HG03175 (cell line): ENCODE measurements at regions not wholly inside any gene's neighbourhood (a gene's known extent, or its start where the extent isn't known, plus 50 kb on each side); places are given as distances from the start of the nearest gene placed in this dataset.
"Not testable (repeated sequence)": the region's sequence is repeated elsewhere in the genome, so short reads cannot be mapped to it uniquely, and the experiment has no call there.

ENCODE experiments used
- ATAC-seq: cut with Tn5 transposase; IDR thresholded peaks from one replicate; pipeline ENCODE4 v1.9.1; 2021; ENCODE audit warnings: mild to moderate bottlenecking, moderate library complexity; ENCODE audit not compliant: unreplicated experiment

GRCh38 chr1:222077206-222077605 lies 335.3 kb upstream of the DUSP10 start:
- no peak for ATAC-seq

DNA sequence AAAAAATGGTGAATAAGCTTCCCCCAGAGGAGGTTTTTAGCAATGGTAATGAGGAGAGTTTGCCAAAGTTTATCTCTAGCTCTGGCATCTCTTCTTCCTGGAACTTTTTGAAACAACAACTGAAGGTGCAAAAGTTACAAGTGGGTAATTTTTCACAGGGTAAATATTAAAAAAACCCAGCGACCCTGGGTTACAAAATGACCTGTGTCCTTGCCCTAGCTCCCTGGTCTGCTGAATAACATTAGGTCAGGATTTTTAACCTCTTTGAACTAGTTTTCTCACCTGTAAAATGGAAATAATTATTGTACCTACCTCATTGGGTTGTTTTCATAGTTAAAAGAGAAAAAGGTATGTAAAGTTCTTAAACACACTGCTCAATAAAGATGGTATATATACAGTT lies 332.4 kb upstream of the DUSP10 start:
- no peak for ATAC-seq

DNA sequence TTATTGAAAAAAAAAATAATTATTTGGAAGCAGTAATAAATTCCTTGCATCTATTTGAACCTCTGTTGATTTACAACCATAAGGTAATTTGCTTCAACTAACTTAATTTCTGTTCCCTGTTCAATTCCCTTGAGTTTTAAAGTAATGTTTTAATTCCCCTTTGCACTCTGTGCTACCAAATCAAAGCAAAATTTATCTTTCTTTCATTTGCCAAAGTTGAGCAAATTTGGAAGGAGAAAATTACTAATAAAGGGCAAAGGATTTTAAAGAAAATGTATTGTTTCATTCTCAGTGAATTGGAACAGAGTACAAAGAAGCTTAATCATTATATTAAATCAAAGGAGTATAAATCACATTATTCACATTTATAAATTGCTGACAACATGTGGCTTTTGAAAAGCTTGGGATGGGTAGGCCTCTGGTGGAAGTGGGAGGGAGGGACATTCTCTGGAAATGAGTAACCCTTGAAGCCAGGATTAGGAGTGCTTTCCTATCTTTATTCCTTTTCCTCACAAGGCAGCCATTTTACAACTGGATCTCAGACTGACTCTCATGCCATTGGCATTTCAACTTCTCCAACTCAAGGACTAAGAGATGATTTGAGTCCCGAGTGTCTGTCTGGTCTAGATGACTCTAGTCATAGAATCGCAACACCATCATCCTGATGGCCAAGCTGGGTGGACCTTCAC lies 331.6 kb upstream of the DUSP10 start:
- ATAC-seq = no peak

GRCh38 chr1:222071387-222071786 lies 329.5 kb upstream of the DUSP10 start:
- no peak for ATAC-seq

- no peak for ATAC-seq
These were observed 327.0 kb upstream of the DUSP10 start for GRCh38 chr1:222068937-222069336.

GRCh38 chr1:222068101-222068500 lies 326.2 kb upstream of the DUSP10 start:
- no peak for ATAC-seq

- no peak for ATAC-seq
These were observed 324.6 kb upstream of the DUSP10 start for GRCh38 chr1:222066539-222066938.

DNA sequence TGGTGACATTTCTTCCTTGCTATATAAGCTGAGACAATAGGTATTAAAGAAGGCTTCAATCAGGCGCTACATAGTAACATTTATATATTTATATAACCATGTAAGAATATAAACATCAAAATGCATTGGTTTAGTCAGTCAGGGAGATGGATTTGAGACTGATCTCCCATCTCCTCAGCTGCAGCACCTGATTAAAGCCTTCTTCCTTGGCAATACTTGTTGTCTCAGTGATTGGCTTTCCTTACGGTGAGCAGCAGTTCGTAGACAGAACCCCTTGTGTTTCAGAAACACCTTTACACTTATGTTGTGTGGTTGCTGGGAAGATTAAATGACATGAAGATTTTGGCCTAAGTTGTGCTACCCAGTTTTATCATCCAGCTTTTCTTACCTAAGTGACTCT lies 323.3 kb upstream of the DUSP10 start:
- ATAC-seq = no peak

- no peak for ATAC-seq
These were observed 322.7 kb upstream of the DUSP10 start for GRCh38 chr1:222064388-222065211.

DNA sequence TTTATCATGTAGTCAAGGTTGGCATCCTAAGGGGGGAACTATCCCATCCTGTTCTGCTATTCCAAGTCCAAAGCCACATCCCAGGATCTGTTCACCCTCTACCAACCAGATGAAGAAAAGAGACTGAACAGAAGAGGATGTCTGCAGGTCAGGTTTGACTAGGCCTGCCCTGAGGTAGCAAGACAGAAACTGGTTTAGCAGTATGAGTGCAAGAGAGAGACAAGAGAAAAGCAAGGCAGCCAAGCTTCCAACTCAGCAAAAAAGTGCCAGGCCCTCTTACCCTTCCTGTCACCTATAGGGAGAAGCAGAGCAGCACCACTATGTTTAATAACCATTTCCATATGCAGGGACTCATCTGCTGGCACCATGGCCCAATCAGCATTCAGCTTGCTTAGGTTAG lies 320.8 kb upstream of the DUSP10 start:
- no peak for ATAC-seq

DNA sequence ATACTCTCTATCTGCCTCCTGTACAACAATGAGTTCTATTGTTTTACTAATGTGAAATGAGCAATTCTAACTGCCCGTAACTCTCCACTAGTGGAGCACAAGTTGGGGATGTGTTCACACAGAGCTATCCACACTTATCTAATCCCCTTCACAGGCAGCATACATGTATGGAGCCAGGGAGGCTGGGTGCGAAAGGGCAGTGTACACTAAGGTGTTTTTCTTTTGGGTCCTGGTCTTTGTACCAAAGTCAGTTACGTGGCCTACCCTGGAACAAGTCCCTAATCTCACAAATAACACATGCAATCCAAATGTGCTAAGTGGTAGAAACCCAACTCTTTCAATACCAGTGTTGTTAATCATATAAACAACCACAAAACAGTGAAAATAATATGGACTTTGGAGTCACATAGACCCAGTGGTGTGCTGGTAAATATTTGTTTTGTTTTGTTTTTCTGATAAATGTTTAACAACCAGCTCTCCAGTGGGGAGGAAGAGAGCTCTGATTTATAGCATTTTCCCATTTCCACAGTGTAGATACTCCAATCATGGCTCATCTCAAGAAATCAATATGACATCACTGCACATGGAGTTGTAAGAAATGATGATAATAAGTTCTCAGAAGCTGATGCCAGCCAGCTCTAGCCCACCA lies 319.9 kb upstream of the DUSP10 start:
- ATAC-seq = no peak

- no peak for ATAC-seq
These were observed 318.5 kb upstream of the DUSP10 start for GRCh38 chr1:222060210-222060916.

DNA sequence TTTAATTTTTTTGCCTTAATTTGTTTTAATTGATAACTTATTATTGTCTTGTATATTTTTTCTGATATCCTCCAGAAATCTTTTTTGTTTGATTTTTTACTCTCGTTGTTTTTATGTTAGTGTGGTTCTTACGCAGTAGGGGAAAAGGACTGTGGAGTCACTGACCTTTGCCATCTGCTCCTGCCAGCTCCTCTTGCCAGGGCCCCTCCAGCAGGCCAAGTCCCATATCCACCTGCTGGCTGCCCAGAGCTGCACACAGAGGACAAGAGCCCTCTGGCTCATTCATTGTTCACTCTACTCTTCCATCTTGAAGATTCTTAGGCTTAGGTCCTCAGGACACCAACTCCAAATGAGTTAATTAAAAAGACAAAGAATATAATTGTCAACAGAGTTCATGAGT lies 316.4 kb upstream of the DUSP10 start:
- no peak for ATAC-seq

- ATAC-seq = no peak
These were observed 315.3 kb upstream of the DUSP10 start for GRCh38 chr1:222057162-222057561.

GRCh38 chr1:222054416-222054815 lies 312.5 kb upstream of the DUSP10 start:
- ATAC-seq = no peak

DNA sequence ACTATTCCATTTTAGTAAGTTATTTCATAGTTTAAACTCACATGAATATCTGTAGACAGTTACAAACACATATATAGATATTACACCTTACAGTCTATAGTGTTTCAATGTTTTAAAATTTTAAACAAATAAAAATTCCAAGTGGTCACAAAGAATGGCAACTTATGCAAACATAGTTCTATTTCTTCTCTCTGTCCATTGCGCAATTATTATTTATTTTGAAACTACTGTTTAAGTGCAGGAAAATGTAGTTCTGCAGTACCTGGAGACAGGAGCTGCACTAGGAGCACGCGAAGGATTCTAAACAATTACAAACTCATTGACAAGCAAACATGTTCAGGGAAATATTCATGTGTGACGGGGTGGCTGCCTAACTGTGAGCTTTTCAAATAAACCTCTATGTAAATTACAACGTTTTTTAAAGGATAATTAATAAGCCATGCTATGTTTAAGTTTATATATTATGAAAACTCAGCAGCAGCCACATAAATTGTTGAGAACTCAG lies 312.0 kb upstream of the DUSP10 start:
- ATAC-seq = no peak

DNA sequence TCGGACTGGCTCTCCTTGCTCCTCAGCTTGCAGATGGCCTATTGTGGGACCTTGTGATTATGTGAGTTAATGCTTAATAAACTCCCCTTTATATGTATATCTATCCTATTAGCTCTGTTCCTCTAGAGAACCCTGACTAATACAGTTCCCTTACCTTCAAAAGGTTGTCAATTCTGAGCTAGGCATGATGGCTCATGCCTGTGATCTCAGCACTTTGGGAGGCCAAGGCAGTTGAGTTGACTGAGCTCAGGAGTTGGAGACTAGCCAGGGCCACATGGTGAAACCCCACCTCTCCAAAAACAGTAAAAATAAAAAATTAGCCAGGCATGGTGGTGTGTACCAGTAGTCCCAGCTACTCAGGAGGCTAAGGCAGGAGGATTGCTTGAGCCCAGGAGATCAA lies 309.4 kb upstream of the DUSP10 start:
- not testable (repeated sequence) for ATAC-seq

DNA sequence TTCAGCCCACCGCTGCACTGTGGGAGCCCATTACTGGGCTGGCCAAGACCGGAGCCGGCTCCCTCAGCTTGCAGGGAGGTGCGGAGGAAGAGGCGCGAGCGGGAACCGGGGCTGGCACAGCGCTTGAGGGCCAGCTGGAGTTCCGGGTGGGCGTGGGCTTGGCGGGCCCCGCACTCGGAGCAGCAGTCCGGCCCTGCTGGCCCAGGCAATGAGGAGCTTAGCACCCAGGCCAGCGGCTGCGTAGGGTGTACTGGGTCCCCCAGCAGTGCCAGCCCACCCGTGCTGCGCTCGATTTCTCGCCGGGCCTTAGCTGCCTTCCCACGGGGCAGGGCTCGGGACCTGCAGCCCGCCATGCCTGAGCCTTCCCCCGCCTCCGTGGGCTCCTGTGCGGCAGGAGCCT lies 307.8 kb upstream of the DUSP10 start:
- ATAC-seq = not testable (repeated sequence)

DNA sequence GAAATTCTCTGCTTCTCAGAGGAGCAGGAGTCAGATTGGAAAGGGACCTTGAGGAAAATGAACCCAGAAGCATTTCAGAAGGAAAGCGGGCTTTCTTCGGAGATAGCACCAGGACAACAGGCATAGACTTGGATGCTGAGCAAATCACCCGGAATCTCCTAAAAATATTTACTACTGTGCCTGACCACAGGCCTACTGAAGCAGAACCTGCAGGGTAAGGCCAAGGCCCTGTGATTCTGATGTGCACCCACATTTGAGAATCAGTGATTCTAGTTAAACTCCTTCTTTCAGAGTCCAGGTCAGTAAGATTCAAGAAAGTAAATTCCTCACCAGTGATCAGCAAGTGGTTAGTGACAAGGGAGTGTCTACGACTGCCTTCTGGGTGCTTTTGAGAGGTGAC lies 307.3 kb upstream of the DUSP10 start:
- no peak for ATAC-seq

- peak; percentile 73 for ATAC-seq
These were observed 306.3 kb upstream of the DUSP10 start for GRCh38 chr1:222048094-222048595.

DNA sequence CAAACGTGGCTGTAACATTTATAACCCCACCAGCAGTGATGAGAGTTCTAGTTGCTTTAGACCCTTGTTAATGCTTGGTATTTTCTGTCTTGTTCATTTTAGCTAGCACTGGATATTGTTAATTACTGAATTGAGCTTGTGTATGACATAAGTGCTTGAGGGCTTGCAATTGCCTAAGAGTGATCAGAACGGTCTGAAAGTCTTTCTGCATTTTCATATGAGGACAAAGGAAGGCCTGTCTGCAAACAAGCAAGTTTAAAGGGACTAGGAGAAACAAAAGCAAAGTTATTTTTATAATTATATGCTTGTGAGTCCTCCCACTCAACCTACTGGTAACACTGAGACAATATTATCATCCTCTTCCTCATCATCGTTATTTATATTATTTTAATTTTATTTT lies 305.5 kb upstream of the DUSP10 start:
- ATAC-seq = no peak
